ENCODE measurements at regions not wholly inside any gene's neighbourhood (a gene's known extent, or its start where the extent isn't known, plus 50 kb on each side); places are given as distances from the start of the nearest gene placed in this dataset.

GRCh38 chr2:21253311-21254027, 129.7 kb downstream of the TDRD15 start:
- no peak for DNase-seq (ENCODE audit: low spot score)

DNA sequence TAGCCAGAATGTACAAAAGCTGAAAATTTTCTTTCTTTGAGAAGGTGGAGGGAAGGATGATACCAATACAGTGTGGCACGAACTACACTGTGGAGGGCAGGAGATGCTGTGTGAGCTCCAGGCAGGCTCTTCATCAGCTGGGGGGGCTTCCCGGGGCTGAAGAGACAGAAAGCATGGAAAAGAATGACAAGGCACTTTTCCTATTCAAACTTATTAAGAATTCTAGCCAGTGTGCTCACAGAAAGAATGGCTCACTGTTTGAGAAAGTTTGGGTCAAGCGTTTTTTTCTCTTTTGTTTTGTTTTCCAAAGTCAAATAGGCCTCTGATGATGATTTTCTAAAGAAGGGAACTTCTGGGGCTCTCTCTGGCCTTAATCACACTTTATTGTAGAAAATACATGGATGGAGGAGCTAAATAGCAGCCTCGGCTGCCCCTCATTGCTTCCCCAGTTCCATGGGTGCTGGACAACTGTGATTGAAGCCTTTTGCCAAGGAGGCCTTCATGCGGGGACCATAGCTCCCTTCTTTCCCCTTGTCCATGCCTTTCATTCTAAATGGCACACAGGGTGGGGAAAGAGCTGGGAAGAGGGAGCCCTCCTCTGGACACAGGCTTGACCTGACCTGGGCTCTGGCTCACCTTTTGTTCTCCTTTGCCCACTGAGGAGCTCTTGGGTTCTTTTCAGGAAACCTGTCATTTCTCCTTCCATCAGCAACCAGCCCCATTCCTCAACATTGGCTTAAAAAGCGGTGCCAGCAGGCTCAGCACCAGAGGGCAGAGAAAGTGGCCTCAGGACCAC, 130.6 kb downstream of the TDRD15 start:
- no peak for DNase-seq (ENCODE audit: low spot score)

- DNase-seq (ENCODE audit: low spot score) = no peak
Measured at GRCh38 chr2:21256006-21256405, 132.2 kb downstream of the TDRD15 start.

DNA sequence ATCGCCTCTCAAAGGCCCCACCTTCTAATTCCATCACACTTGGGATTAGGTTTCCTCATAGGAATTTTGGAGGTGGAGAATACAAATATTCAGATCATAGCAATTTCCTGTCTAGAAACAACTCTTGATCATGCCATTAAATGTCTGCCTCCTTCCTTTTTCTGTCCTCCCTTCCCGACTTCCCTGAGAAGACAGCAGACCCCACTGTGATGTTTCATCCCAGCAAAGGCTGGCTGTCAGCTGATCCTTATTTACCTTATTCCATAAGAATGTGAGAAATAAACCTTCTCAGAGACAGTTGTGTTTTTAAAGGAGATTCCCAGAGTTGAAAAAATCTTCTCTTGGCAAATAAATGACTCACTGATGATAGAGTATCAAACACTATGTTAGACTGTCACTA, 133.9 kb downstream of the TDRD15 start:
- DNase-seq (ENCODE audit: low spot score) = no peak

- DNase-seq (ENCODE audit: low spot score) = no peak
Measured at GRCh38 chr2:21258082-21258481, 134.3 kb downstream of the TDRD15 start.

DNA sequence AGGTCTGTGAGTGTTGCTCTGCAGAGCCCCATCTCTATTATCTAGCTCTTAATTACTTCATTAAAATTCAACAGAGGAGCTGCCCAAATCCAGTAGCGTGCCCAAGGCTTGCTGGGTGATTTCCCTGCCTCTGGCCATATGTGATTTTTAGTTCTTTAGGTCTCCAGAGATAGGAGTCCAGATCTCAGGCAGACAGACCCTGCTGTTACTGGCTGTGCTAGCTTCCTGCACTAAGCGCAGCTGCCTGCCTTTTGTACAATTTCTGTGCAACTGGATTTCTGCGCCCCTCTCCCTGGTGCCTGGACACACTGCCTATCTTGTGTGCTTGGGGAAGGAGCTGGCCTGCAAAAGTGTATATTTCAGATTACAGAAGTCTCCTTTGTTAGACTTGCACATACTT, 136.5 kb downstream of the TDRD15 start:
- DNase-seq (ENCODE audit: low spot score) = no peak

GRCh38 chr2:21261591-21261990, 137.8 kb downstream of the TDRD15 start:
- no peak for DNase-seq (ENCODE audit: low spot score)

- no peak for DNase-seq (ENCODE audit: low spot score)
Measured at GRCh38 chr2:21262426-21262940, 138.7 kb downstream of the TDRD15 start.

DNA sequence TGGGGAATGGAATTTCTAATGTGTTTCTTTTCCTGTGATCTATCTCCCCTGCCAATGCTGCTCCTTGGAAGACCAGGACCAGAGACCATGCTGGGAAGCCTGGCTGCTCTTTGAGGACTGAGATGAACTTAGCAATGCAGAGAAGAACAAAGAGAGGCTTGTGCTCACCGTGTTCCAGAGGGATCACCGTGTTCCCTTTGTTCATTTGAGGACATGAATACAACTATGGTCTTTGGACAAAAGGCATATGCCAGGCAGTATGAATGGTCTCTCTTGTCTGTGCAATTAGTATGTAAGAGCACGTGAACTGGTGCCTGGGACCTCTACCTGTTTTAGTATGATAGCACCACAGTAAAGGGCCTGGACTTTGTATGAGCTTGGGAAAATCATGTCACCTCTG, 139.9 kb downstream of the TDRD15 start:
- DNase-seq (ENCODE audit: low spot score) = no peak

- no peak for DNase-seq (ENCODE audit: low spot score)
Measured at GRCh38 chr2:21265752-21266151, 142.0 kb downstream of the TDRD15 start.

- DNase-seq (ENCODE audit: low spot score) = no peak
Measured at GRCh38 chr2:21267232-21267835, 143.6 kb downstream of the TDRD15 start.

DNA sequence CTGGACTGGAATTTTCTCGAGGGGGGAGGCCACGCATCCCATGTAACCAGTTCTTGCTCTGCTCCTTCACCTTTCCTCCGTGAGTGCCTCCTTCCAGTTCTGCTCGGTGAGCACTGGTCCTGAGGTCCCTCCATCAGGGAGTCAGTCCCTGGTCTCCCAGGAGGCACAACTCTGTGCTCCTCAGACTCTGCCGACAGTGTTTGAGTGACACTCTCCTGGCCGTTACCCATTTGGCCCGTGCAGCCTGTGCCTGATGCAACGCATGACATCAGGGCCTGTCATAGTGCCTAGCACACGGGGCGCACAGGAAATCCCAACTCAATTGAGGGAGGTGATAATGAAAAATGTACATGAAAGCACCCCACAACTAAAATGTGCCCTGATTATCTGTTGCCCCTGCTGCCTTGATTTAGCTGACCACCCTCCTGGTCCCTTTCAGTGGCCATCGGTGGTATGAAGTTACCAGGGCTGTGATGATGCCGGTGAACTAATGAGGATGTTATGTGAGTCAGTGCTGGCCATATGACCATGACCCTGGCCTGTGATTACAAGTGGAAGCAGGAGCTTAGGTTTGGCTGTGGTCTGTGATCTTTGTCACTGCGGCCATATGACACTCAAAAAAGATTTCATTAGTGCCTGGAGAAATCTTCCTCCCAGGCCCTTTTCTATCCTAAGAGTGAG, 144.6 kb downstream of the TDRD15 start:
- DNase-seq (ENCODE audit: low spot score) = no peak

- no peak for DNase-seq (ENCODE audit: low spot score)
Measured at GRCh38 chr2:21268878-21269224, 145.1 kb downstream of the TDRD15 start.

- DNase-seq (ENCODE audit: low spot score) = no peak
Measured at GRCh38 chr2:21269382-21269781, 145.6 kb downstream of the TDRD15 start.

- DNase-seq (ENCODE audit: low spot score) = no peak
Measured at GRCh38 chr2:21270083-21270491, 146.3 kb downstream of the TDRD15 start.

DNA sequence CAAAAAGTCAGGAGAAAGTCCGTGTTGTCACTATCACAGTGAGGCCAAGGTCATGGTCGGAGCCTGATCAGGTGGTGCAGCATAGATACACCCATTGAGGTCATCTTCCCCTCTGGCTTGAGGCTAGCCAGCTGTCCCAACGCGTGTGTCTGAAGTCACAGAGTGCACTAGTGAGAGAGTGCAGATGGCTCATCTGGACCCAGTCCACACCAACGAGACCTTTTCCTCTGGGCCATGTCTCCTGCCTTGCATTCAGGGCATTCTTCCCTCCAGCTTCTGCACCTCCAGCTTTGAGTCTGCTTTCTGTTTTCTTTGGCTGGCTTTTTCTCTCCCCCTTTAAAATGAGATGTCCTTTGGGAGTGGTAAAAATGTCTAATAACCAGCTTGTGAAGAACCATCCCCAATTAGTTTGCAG, 146.9 kb downstream of the TDRD15 start:
- no peak for DNase-seq (ENCODE audit: low spot score)

DNA sequence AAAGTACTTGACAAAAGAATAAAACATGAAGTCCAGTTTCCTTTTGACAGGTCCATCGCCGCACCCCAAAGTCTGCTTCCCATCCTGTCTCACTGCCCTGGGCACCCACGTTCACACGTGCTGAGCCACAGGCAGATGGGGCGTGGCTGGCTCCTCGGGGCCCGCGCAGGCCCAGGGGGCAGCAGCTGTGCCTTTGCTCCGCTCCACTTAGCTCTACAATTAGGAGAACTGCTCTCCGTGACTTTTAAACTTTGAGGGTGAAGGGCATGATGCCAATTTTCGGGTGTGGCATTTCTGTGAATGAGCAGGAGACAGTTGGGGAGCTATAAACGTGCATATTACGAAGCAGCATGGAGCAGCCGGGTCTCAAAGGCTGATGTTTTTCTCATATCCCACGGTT, 152.4 kb downstream of the TDRD15 start:
- no peak for DNase-seq (ENCODE audit: low spot score)

DNA sequence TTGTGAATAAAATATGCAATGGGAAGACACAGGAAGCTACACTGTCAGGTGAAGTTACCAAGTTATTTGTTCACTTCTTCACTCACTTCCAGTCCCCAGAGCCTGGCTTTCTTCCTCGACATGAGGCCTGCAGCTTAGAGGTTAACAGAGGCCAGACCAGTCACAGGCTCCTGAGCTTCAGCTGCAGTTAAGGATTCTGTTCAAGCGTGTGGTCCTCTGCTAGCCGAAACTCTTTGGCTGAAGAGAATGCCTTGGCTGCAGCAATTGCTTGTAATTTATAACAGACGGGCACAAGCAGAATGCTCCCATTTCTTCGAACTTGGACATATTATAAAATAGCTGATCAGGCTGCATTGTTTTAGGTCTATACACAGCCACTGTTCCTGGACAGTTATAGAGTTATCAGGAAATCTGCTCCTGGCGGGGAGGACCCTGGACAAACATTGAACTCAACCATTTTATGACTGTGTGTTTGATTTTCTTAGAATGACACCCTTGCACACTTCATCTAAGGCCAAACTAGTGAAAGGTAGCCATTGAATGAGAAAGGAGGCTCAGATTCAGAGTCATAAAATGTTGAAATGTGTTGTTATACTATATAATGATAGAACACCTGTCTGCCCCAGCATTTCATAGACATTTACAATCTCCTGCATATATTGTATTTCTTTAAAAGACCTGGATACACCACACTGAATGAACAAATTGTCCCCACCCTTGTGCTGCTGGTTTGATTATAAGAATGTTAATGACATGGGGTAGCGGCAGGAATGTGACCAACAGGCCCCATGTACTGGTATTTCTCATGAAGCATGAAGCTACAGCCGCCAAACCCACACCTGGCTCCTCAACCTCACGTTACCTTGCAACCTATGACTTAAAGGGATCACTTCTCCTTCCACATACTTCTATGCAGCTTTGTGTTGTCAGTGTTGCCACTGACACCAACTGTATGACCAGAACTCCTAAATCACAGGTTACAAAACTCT, 153.6 kb downstream of the TDRD15 start:
- no peak for DNase-seq (ENCODE audit: low spot score)

- DNase-seq (ENCODE audit: low spot score) = no peak
Measured at GRCh38 chr2:21279525-21279924, 155.8 kb downstream of the TDRD15 start.

DNA sequence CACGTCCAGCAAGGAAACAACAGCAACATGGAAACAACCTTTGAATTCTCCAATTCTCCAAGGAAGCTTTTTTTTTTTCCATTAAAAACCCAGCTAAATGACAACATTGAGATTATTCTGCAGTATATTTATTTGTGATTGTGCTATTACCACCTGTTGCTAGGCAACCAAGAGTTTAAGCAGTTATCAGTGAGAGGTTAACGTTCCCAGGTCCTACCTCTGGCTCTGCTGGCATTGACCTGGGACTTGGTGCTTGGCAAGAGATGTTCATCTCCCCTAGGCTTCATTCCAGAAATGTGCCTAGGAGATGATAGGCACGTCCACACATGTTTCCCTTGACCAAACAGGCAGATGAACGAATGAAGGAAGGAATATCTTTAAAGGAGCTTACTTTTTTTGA, 157.0 kb downstream of the TDRD15 start:
- no peak for DNase-seq (ENCODE audit: low spot score)

DNA sequence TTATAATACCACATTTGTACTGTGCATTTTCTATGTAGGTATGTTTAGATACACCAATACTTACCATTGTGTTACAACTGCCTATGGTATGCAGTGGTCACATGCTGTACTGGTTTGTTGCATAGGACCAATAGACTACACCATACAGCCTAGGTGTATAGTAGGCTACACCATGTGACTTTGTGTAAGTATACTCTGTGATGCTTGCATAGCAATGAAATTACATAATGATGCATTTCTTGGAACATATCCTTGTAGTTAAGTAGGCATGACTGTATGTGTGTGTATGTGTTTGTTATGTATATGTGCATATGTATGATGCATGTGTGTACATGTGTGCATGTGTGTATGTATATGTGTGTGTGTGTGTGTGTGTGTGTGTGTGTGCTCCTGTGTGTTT, 157.6 kb downstream of the TDRD15 start:
- no peak for DNase-seq (ENCODE audit: low spot score)
